Loucy (cell line): ENCODE measurements at regions not wholly inside any gene's neighbourhood (a gene's known extent, or its start where the extent isn't known, plus 50 kb on each side); places are given as distances from the start of the nearest gene placed in this dataset.

Experiments
- H2AFZ ChIP-seq: fragments of 200-600 bp; sonication (generic); 2 replicates; pipeline ENCODE4 v1.6.0; 2016; ENCODE audit warnings: antibody characterized with exemption, mild to moderate bottlenecking, low read length, moderate library complexity
- H3F3A ChIP-seq: fragments of 200-600 bp; 2 replicates; pipeline ENCODE4 v1.6.0; 2016; ENCODE audit warnings: antibody characterized with exemption, low read depth, mild to moderate bottlenecking
- H3K27me3 ChIP-seq: fragments of 200-600 bp; sonication (generic); 2 replicates; pipeline ENCODE4 v1.6.1; 2014; ENCODE audit warnings: low read length, mild to moderate bottlenecking; ENCODE audit not compliant: insufficient read depth, poor library complexity, severe bottlenecking
- H3K36me3 ChIP-seq: fragments of 200-600 bp; sonication (generic); 2 replicates; pipeline ENCODE4 v1.6.1; 2016; ENCODE audit warnings: low read length; ENCODE audit not compliant: insufficient read depth
- H3K4me1 ChIP-seq: fragments of 200-600 bp; sonication (generic); 2 replicates; pipeline ENCODE4 v1.5.1; 2014; ENCODE audit warnings: low read length, mild to moderate bottlenecking; ENCODE audit not compliant: insufficient read depth, poor library complexity, severe bottlenecking
- H3K4me2 ChIP-seq: fragments of 200-600 bp; sonication (generic); 2 replicates; pipeline ENCODE4 v1.6.0; 2014; ENCODE audit warnings: antibody characterized with exemption, low read length, low read depth, mild to moderate bottlenecking; ENCODE audit not compliant: poor library complexity, severe bottlenecking
- H3K4me3 ChIP-seq: fragments of 200-600 bp; sonication (generic); 2 replicates; pipeline ENCODE4 v1.5.1; 2014; ENCODE audit warnings: low read length, mild to moderate bottlenecking, mixed read lengths; ENCODE audit not compliant: poor library complexity, severe bottlenecking
- H3K79me2 ChIP-seq: fragments of 200-600 bp; sonication (generic); 2 replicates; pipeline ENCODE4 v1.6.1; 2014; ENCODE audit warnings: low read length; ENCODE audit not compliant: insufficient read depth
- H3K9ac ChIP-seq: fragments of 200-600 bp; sonication (generic); 2 replicates; pipeline ENCODE4 v1.6.0; 2014; ENCODE audit warnings: mild to moderate bottlenecking, low read depth, low read length, moderate library complexity; ENCODE audit not compliant: poor library complexity, severe bottlenecking
- H3K9me2 ChIP-seq: fragments of 200-600 bp; sonication (generic); replicated peaks from 2 replicates; pipeline ENCODE4 v1.6.1; 2016; ENCODE audit warnings: low read depth, low read length, mixed read lengths
- H3K9me3 ChIP-seq: fragments of 200-600 bp; sonication (generic); 2 replicates; pipeline ENCODE4 v1.6.1; 2014; ENCODE audit warnings: mild to moderate bottlenecking, antibody characterized with exemption, low read length, low read depth; ENCODE audit not compliant: insufficient read depth
- H4K20me1 ChIP-seq: fragments of 200-600 bp; sonication (generic); 2 replicates; pipeline ENCODE4 v1.6.0; 2014; ENCODE audit warnings: antibody characterized with exemption, low read length, mild to moderate bottlenecking; ENCODE audit not compliant: insufficient read depth, poor library complexity, severe bottlenecking
- CTCF ChIP-seq: fragments of 200-600 bp; sonication (generic); conservative IDR thresholded peaks from 2 replicates; pipeline ENCODE4 v1.5.1; 2014; ENCODE audit warnings: mild to moderate bottlenecking, antibody characterized with exemption, low read length
- EZH2phosphoT487 ChIP-seq: fragments of 200-600 bp; IDR thresholded peaks from 2 replicates; pipeline ENCODE4 v1.6.1; 2018; ENCODE audit warnings: antibody characterized with exemption, mild to moderate bottlenecking, moderate library complexity, borderline replicate concordance

- H3K9ac ChIP-seq = no peak overlapping the region
- no peaks in the 10 kb centered on the region for H4K20me1 ChIP-seq
- 0 out of 2 replicates have a peak overlapping the region, but pooled peaks have one; percentile 45 for H2AFZ ChIP-seq
- H3K4me2 ChIP-seq = no peak overlapping the region
- H3K79me2 ChIP-seq = no peaks in the 10 kb centered on the region
- H3K9me2 ChIP-seq = no peaks in the 10 kb centered on the region
- no peak overlapping the region for H3K4me3 ChIP-seq
- H3K27me3 ChIP-seq = no peaks in the 10 kb centered on the region
- no peaks in the 10 kb centered on the region for H3K36me3 ChIP-seq
- no peaks in the 10 kb centered on the region for H3F3A ChIP-seq
- TF ChIP-seq EZH2phosphoT487 (no peak), CTCF (no peak)
- H3K4me1 ChIP-seq = peaks cover 26% of the 10 kb centered on the region
- no peaks in the 10 kb centered on the region for H3K9me3 ChIP-seq
Measured at GRCh38 chr10:31103112-31103511, 71.4 kb upstream of the ZNF438 start.

GRCh38 chr10:31112961-31113360, 81.3 kb upstream of the ZNF438 start:
- H3K9me2 ChIP-seq = no peaks in the 10 kb centered on the region
- no peaks in the 10 kb centered on the region for H3K36me3 ChIP-seq
- no peaks in the 10 kb centered on the region for H3K79me2 ChIP-seq
- no peaks in the 10 kb centered on the region for H3F3A ChIP-seq
- H3K4me2 ChIP-seq = no peak overlapping the region
- H3K9me3 ChIP-seq = no peaks in the 10 kb centered on the region; the same call in 1 of the 2 replicates
- H4K20me1 ChIP-seq = no peaks in the 10 kb centered on the region
- H3K9ac ChIP-seq = no peak overlapping the region
- no peaks in the 10 kb centered on the region for H3K27me3 ChIP-seq
- no peak overlapping the region for H3K4me3 ChIP-seq
- no peak overlapping the region for H2AFZ ChIP-seq
- no peak for TF ChIP-seq EZH2phosphoT487
- no peak for TF ChIP-seq CTCF
- H3K4me1 ChIP-seq = no peaks in the 10 kb centered on the region

GRCh38 chr10:31116226-31116625, 84.6 kb upstream of the ZNF438 start:
- Histone ChIP-seq H4K20me1 (no peaks in the 10 kb centered on the region), H2AFZ (no peak overlapping the region), H3K9me2 (no peaks in the 10 kb centered on the region), H3K79me2 (no peaks in the 10 kb centered on the region), H3K4me2 (no peak overlapping the region), H3K27me3 (no peaks in the 10 kb centered on the region), H3F3A (no peaks in the 10 kb centered on the region), H3K4me3 (no peak overlapping the region), H3K9me3 (no peaks in the 10 kb centered on the region; the same call in 1 of the 2 replicates), H3K36me3 (no peaks in the 10 kb centered on the region), H3K9ac (no peak overlapping the region), H3K4me1 (no peaks in the 10 kb centered on the region)
- no peak for TF ChIP-seq CTCF
- TF ChIP-seq EZH2phosphoT487 = no peak
